ENCODE measurements at regions not wholly inside any gene's neighbourhood (a gene's known extent, or its start where the extent isn't known, plus 50 kb on each side); places are given as distances from the start of the nearest gene placed in this dataset.
"Not testable (repeated sequence)": the region's sequence is repeated elsewhere in the genome, so short reads cannot be mapped to it uniquely, and the experiment has no call there.

DNA sequence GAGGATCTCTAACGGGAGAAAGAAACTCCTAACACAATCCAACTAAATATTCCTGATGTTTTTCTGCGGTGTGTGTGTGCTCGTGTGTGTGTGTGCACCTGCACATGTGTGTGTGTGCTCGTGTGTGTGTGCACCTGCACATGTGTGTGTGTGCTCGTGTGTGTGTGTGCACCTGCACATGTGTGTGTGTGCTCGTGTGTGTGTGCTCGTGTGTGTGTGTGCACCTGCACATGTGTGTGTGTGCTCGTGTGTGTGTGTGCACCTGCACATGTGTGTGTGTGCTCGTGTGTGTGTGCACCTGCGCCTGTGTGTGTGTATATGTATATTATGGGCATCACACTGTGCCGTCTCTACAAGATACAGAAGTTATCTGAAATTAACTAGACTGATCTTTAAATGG, 1451.9 kb downstream of the STIM2 start:
- TF ChIP-seq, protein P1, sequence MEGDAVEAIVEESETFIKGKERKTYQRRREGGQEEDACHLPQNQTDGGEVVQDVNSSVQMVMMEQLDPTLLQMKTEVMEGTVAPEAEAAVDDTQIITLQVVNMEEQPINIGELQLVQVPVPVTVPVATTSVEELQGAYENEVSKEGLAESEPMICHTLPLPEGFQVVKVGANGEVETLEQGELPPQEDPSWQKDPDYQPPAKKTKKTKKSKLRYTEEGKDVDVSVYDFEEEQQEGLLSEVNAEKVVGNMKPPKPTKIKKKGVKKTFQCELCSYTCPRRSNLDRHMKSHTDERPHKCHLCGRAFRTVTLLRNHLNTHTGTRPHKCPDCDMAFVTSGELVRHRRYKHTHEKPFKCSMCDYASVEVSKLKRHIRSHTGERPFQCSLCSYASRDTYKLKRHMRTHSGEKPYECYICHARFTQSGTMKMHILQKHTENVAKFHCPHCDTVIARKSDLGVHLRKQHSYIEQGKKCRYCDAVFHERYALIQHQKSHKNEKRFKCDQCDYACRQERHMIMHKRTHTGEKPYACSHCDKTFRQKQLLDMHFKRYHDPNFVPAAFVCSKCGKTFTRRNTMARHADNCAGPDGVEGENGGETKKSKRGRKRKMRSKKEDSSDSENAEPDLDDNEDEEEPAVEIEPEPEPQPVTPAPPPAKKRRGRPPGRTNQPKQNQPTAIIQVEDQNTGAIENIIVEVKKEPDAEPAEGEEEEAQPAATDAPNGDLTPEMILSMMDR (conservative IDR thresholded peaks at IDR 0.05 in 1 of 2, IDR thresholded peaks at IDR 0.05 in 1 of 2; ENCODE audit: low read depth in 1 of 2, low read length in 2 of 2): not testable (repeated sequence)
- not testable (repeated sequence) for TF ChIP-seq EZH2 (IDR thresholded peaks at IDR 0.05; ENCODE audit: low read length, missing control alignments)

Data from fibroblast of lung (primary cell).